ENCODE measurements at regions not wholly inside any gene's neighbourhood (a gene's known extent, or its start where the extent isn't known, plus 50 kb on each side); places are given as distances from the start of the nearest gene placed in this dataset.

- H3K9me2 ChIP-seq (ENCODE audit: insufficient read depth): no peaks in the 10 kb centered on the region
- H3F3A ChIP-seq (replicated peaks; ENCODE audit: low read depth): no peaks in the 10 kb centered on the region
- peak overlapping the region; percentile 14; the same call in 1 of the 2 replicates for H3K4me2 ChIP-seq
- no peaks in the 10 kb centered on the region for H3K36me3 ChIP-seq (ENCODE audit: insufficient read depth)
- ATAC-seq (peak; percentile 76), DNase-seq (ENCODE audit: low spot score) (peak; percentile 45)
- H3K4me3 ChIP-seq: no peak overlapping the region
- Mint-ChIP-seq H3K27ac (peak overlapping the region; percentile 87), H3K27me3 (ENCODE audit: insufficient read depth, low read depth, poor library complexity) (no peaks in the 10 kb centered on the region), H3K9me3 (no peaks in the 10 kb centered on the region), H3K4me1 (peaks cover 17% of the 10 kb centered on the region), H3K36me3 (ENCODE audit: low read depth) (no peaks in the 10 kb centered on the region), H3K4me3 (peak overlapping the region; percentile 23; the same call in 1 of the 3 replicates)
- peaks cover 24% of the 10 kb centered on the region for H3K4me1 ChIP-seq (ENCODE audit: insufficient read depth)
- H3K27me3 ChIP-seq (ENCODE audit: insufficient read depth): no peaks in the 10 kb centered on the region
- no peak overlapping the region for H2AFZ ChIP-seq
- H3K27ac ChIP-seq (ENCODE audit: low read depth): no peak overlapping the region
- 0 out of 2 replicates have a peak, but pooled peaks have one; percentile 71 for TF ChIP-seq ZNF462 (CRISPR knock-in tag; IDR thresholded peaks at IDR 0.05)
- TF ChIP-seq EZH2phosphoT487 (IDR thresholded peaks at IDR 0.05; ENCODE audit: unreplicated experiment): no peak
- TF ChIP-seq NANOG (IDR thresholded peaks at IDR 0.05; ENCODE audit: borderline replicate concordance): peak; percentile 23; the same call in 1 of the 2 replicates
- TF ChIP-seq CREB1 (CRISPR knock-in tag; IDR thresholded peaks at IDR 0.05; ENCODE audit: low read depth): no peak
- no peak for TF ChIP-seq EZH2 (IDR thresholded peaks at IDR 0.05; ENCODE audit: low read depth, unreplicated experiment)
- no peaks in the 10 kb centered on the region for H3K79me2 ChIP-seq (replicated peaks; ENCODE audit: insufficient read depth)
- H4K20me1 ChIP-seq (replicated peaks; ENCODE audit: insufficient read depth): no peaks in the 10 kb centered on the region
Observed at GRCh38 chr13:89113744-89114143, 1442.6 kb downstream of the SLITRK5 start.

GRCh38 chr13:89115307-89115706, 1444.1 kb downstream of the SLITRK5 start:
- Mint-ChIP-seq H3K27me3 (ENCODE audit: insufficient read depth, low read depth, poor library complexity) (peaks cover 3% of the 10 kb centered on the region), H3K27ac (0 out of 2 replicates have a peak overlapping the region, but pooled peaks have one; percentile 3), H3K4me3 (no peak overlapping the region), H3K9me3 (no peaks in the 10 kb centered on the region), H3K36me3 (ENCODE audit: low read depth) (no peaks in the 10 kb centered on the region; the same call in 2 of the 3 replicates), H3K4me1 (peaks cover 17% of the 10 kb centered on the region)
- H3K27me3 ChIP-seq (ENCODE audit: insufficient read depth): no peaks in the 10 kb centered on the region
- TF ChIP-seq, protein P1, sequence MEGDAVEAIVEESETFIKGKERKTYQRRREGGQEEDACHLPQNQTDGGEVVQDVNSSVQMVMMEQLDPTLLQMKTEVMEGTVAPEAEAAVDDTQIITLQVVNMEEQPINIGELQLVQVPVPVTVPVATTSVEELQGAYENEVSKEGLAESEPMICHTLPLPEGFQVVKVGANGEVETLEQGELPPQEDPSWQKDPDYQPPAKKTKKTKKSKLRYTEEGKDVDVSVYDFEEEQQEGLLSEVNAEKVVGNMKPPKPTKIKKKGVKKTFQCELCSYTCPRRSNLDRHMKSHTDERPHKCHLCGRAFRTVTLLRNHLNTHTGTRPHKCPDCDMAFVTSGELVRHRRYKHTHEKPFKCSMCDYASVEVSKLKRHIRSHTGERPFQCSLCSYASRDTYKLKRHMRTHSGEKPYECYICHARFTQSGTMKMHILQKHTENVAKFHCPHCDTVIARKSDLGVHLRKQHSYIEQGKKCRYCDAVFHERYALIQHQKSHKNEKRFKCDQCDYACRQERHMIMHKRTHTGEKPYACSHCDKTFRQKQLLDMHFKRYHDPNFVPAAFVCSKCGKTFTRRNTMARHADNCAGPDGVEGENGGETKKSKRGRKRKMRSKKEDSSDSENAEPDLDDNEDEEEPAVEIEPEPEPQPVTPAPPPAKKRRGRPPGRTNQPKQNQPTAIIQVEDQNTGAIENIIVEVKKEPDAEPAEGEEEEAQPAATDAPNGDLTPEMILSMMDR (conservative IDR thresholded peaks at IDR 0.05; ENCODE audit: low read depth in 2 of 2): peak; percentile 58 to 79
- TF ChIP-seq JUNB (IDR thresholded peaks at IDR 0.05; ENCODE audit: unreplicated experiment): no peak
- H3K79me2 ChIP-seq (replicated peaks; ENCODE audit: insufficient read depth): no peaks in the 10 kb centered on the region
- H3K4me2 ChIP-seq: no peak overlapping the region
- DNase-seq (ENCODE audit: low spot score): peak; percentile 54
- no peak overlapping the region for H3K4me3 ChIP-seq
- no peaks in the 10 kb centered on the region for H4K20me1 ChIP-seq (replicated peaks; ENCODE audit: insufficient read depth)
- H3K27ac ChIP-seq (ENCODE audit: low read depth): no peak overlapping the region
- peaks cover 24% of the 10 kb centered on the region for H3K4me1 ChIP-seq (ENCODE audit: insufficient read depth)
- H3F3A ChIP-seq (replicated peaks; ENCODE audit: low read depth): no peaks in the 10 kb centered on the region
- no peak overlapping the region for H2AFZ ChIP-seq
- ATAC-seq: no peak
- no peaks in the 10 kb centered on the region for H3K36me3 ChIP-seq (ENCODE audit: insufficient read depth)
- no peaks in the 10 kb centered on the region for H3K9me2 ChIP-seq (ENCODE audit: insufficient read depth)

All from GM23338 (cell line).